MM.1S (cell line): ENCODE measurements at regions not wholly inside any gene's neighbourhood (a gene's known extent, or its start where the extent isn't known, plus 50 kb on each side); places are given as distances from the start of the nearest gene placed in this dataset.

Experiments used
- DNase-seq: peaks from one replicate; pipeline ENCODE4 v3.0.0-alpha.2; 2015
- H2AFZ ChIP-seq: fragments of 300-600 bp; sonication (generic); 2 replicates; pipeline ENCODE4 v1.6.0; 2016; ENCODE audit warnings: antibody characterized with exemption, low read length
- H3F3A ChIP-seq: fragments of 300-600 bp; sonication (generic); 2 replicates; pipeline ENCODE4 v1.6.1; 2016; ENCODE audit warnings: mild to moderate bottlenecking, antibody characterized with exemption, low read length, moderate library complexity, mixed read lengths; ENCODE audit not compliant: insufficient read depth
- H3K27ac ChIP-seq: fragments of 300-600 bp; sonication (generic); 2 replicates; pipeline ENCODE4 v1.5.1; 2016; ENCODE audit warnings: mild to moderate bottlenecking, low read length
- H3K27me3 ChIP-seq: fragments of 300-600 bp; sonication (generic); replicated peaks from 2 replicates; pipeline ENCODE4 v1.6.0; 2016; ENCODE audit warnings: low read length; ENCODE audit not compliant: insufficient read depth
- H3K36me3 ChIP-seq: fragments of 300-600 bp; sonication (generic); replicated peaks from 2 replicates; pipeline ENCODE4 v1.6.1; 2016; ENCODE audit warnings: mild to moderate bottlenecking, low read length, mixed read lengths; ENCODE audit not compliant: insufficient read depth
- H3K4me1 ChIP-seq: fragments of 300-600 bp; sonication (generic); 2 replicates; pipeline ENCODE4 v1.6.1; 2016; ENCODE audit warnings: low read length, mixed read lengths
- H3K4me2 ChIP-seq: fragments of 300-600 bp; sonication (generic); 2 replicates; pipeline ENCODE4 v1.6.0; 2016; ENCODE audit warnings: low read depth, low read length
- H3K4me3 ChIP-seq: fragments of 300-600 bp; sonication (generic); 2 replicates; pipeline ENCODE4 v1.5.1; 2016; ENCODE audit warnings: low read length, mixed read lengths
- H3K79me2 ChIP-seq: fragments of 300-600 bp; sonication (generic); 2 replicates; pipeline ENCODE4 v1.6.1; 2016; ENCODE audit warnings: mixed run types, low read length, mixed read lengths
- H3K9ac ChIP-seq: fragments of 300-600 bp; sonication (generic); 2 replicates; pipeline ENCODE4 v1.6.1; 2016; ENCODE audit warnings: low read length, mixed read lengths
- H3K9me2 ChIP-seq: fragments of 300-600 bp; sonication (generic); replicated peaks from 2 replicates; pipeline ENCODE4 v1.6.1; 2016; ENCODE audit warnings: mild to moderate bottlenecking, low read length, mixed read lengths; ENCODE audit not compliant: insufficient read depth
- H3K9me3 ChIP-seq: fragments of 300-600 bp; sonication (generic); replicated peaks from 2 replicates; pipeline ENCODE4 v1.6.1; 2016; ENCODE audit warnings: mild to moderate bottlenecking, low read length, mixed read lengths; ENCODE audit not compliant: insufficient read depth
- H4K20me1 ChIP-seq: fragments of 300-600 bp; sonication (generic); 2 replicates; pipeline ENCODE4 v1.6.1; 2016; ENCODE audit warnings: mild to moderate bottlenecking, low read length, moderate library complexity, mixed read lengths; ENCODE audit not compliant: insufficient read depth
- EZH2 ChIP-seq: fragments of 300-600 bp; sonication (generic); optimal IDR thresholded peaks from 2 replicates; pipeline ENCODE3; 2017; ENCODE audit warnings: low read depth, mild to moderate bottlenecking, antibody characterized with exemption, low read length, mixed read lengths
- EZH2phosphoT487 ChIP-seq: fragments of 300-600 bp; sonication (generic); IDR thresholded peaks from 2 replicates; pipeline ENCODE4 v1.6.1; 2018; ENCODE audit warnings: antibody characterized with exemption, low read length
- TF ChIP-seq, protein P1 (sequence below): fragments of 300-600 bp; sonication (generic); IDR thresholded peaks from 2 replicates; pipeline ENCODE4 v1.5.1; 2016; ENCODE audit warnings: antibody characterized with exemption, low read length, mixed read lengths

DNA sequence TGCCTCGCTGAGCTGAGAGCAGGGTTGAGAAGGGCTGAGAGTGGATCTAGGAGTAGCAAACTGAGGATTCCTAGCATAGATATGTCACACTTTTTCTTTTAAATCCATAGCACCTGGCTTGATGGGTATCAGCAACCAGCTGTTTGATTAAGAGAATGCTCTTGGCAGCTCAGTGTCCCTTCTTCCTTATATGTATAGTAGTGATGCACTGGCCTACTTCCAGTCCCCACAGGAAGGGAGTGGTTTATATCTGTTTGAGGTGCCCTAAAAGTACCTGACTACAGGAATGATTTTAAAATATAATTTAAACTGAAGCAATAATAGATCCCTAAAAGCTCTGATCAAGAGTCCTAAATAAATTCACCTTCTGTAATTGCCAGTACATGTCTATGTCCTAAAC is 546.8 kb upstream of the ZNF608 start:
- Histone ChIP-seq H3K79me2 (no peaks in the 10 kb centered on the region), H3K27me3 (no peaks in the 10 kb centered on the region), H4K20me1 (no peaks in the 10 kb centered on the region), H2AFZ (no peak overlapping the region), H3K4me2 (no peak overlapping the region), H3K36me3 (no peaks in the 10 kb centered on the region), H3K9me2 (no peaks in the 10 kb centered on the region), H3K4me3 (no peak overlapping the region), H3F3A (no peaks in the 10 kb centered on the region), H3K9ac (no peak overlapping the region), H3K27ac (no peak overlapping the region), H3K4me1 (no peaks in the 10 kb centered on the region), H3K9me3 (no peaks in the 10 kb centered on the region)
- TF ChIP-seq EZH2phosphoT487: no peak
- TF ChIP-seq EZH2: no peak
- TF ChIP-seq, protein P1, sequence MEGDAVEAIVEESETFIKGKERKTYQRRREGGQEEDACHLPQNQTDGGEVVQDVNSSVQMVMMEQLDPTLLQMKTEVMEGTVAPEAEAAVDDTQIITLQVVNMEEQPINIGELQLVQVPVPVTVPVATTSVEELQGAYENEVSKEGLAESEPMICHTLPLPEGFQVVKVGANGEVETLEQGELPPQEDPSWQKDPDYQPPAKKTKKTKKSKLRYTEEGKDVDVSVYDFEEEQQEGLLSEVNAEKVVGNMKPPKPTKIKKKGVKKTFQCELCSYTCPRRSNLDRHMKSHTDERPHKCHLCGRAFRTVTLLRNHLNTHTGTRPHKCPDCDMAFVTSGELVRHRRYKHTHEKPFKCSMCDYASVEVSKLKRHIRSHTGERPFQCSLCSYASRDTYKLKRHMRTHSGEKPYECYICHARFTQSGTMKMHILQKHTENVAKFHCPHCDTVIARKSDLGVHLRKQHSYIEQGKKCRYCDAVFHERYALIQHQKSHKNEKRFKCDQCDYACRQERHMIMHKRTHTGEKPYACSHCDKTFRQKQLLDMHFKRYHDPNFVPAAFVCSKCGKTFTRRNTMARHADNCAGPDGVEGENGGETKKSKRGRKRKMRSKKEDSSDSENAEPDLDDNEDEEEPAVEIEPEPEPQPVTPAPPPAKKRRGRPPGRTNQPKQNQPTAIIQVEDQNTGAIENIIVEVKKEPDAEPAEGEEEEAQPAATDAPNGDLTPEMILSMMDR: no peak
- no peak for DNase-seq

DNA sequence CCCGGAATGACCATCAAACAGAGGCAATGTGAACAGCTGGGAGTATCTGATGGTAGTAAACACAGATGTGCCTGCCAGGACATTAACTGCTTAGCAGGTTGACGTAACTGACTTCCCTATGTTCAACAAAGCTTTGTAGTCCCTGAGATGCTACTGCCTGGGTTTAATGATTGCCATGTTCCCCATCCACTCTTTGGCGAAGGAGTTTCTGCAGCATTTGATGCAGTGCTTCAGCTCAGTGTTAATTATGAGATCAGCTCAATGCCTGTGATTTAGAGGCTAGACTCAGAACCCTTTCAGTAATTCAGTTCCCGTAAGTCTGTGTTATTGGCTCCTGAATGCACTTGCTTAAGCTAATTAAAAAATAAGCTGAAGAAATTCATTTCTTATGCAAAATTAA is 547.3 kb upstream of the ZNF608 start:
- H3K4me3 ChIP-seq: no peak overlapping the region
- no peaks in the 10 kb centered on the region for H3K27me3 ChIP-seq
- H3K36me3 ChIP-seq: no peaks in the 10 kb centered on the region
- H3K27ac ChIP-seq: no peak overlapping the region
- no peaks in the 10 kb centered on the region for H3K9me3 ChIP-seq
- DNase-seq: no peak
- no peaks in the 10 kb centered on the region for H3K9me2 ChIP-seq
- H3K4me1 ChIP-seq: no peaks in the 10 kb centered on the region
- no peaks in the 10 kb centered on the region for H3K79me2 ChIP-seq
- no peaks in the 10 kb centered on the region for H3F3A ChIP-seq
- H3K9ac ChIP-seq: no peak overlapping the region
- TF ChIP-seq EZH2phosphoT487 (no peak), EZH2 (no peak)
- TF ChIP-seq, protein P1: no peak
- H2AFZ ChIP-seq: no peak overlapping the region
- no peak overlapping the region for H3K4me2 ChIP-seq
- H4K20me1 ChIP-seq: no peaks in the 10 kb centered on the region

GRCh38 chr5:125294844-125295243 is 548.4 kb upstream of the ZNF608 start:
- Histone ChIP-seq H3K4me3 (no peak overlapping the region), H4K20me1 (no peaks in the 10 kb centered on the region), H3K4me2 (no peak overlapping the region), H3K36me3 (no peaks in the 10 kb centered on the region), H3K9me2 (no peaks in the 10 kb centered on the region), H3K9me3 (no peaks in the 10 kb centered on the region), H2AFZ (no peak overlapping the region), H3K9ac (no peak overlapping the region), H3F3A (no peaks in the 10 kb centered on the region), H3K27ac (no peak overlapping the region), H3K79me2 (no peaks in the 10 kb centered on the region), H3K27me3 (no peaks in the 10 kb centered on the region), H3K4me1 (no peaks in the 10 kb centered on the region)
- no peak for DNase-seq
- TF ChIP-seq EZH2 (no peak), EZH2phosphoT487 (no peak)
- TF ChIP-seq, protein P1: no peak
